ENCODE measurements at regions not wholly inside any gene's neighbourhood (a gene's known extent, or its start where the extent isn't known, plus 50 kb on each side); places are given as distances from the start of the nearest gene placed in this dataset.

DNA sequence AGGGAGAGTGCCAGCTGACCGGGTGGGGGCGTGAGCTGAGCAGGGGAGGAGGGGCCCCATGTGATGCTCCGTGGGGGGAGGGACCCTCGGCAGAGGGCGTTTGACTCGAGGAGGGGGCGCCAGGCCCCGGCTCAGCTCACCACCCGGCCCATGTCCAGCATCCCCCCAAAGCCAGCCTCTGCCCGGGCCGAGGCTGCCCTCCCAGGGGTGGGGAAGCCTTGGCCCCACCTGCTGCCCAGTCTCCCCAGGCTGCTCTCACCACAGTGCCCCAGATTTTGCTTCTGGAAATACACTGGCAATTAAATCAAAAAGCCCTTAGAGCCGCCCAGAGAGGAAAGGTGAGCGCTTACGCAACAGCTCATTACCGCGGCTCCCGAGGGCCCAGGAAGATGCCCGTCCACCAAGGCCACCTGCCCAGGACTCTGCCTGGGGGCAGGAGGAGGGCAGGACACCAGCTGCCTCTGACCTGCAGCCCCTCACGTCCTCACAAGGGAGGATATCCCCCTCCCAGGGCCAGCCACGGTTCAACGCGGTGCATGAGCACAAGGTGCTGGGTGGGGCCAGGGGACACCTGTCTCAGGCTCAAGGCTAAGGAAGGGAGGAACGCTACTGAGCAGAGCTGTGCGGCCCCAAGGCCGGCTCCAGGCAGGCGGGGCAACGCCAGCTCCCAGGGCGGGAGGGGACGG is 70.0 kb upstream of the INPP5A start:
- ATAC-seq (no peak), DNase-seq (no peak)
- Mint-ChIP-seq H3K4me1 (no peaks in the 10 kb centered on the region), H3K27me3 (peaks cover 4% of the 10 kb centered on the region), H3K4me3 (no peak overlapping the region), H3K27ac (no peak overlapping the region), H3K36me3 (ENCODE audit: low read depth) (no peaks in the 10 kb centered on the region)
- no peaks in the 10 kb centered on the region for H3K9me3 ChIP-seq (ENCODE audit: control insufficient read depth, low read length, poor library complexity, severe bottlenecking)

DNA sequence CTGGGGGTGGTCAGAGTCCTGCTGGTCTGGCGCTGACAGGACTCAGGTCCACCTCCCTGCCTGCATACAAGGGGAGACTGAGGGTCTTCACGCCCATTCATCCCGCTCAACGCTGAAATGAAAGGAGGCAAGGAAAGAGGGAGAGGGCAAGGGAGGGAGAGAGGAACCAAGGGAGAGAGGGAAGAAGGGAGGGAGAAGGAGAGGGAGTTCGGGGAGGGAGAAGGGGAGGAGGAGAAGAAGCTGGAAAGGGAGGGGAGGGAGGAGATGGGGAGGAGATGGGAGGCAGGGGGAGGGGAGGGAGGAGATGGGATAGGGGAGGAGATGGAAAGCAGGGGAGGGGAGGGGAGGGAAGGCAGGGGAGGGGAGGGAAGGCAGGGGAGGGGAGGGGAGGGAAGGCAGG is 69.4 kb upstream of the INPP5A start:
- H3K36me3 Mint-ChIP-seq (ENCODE audit: low read depth), result no peaks in the 10 kb centered on the region
- H3K27ac Mint-ChIP-seq, result no peak overlapping the region
- H3K27me3 Mint-ChIP-seq, result peaks cover 4% of the 10 kb centered on the region
- H3K4me1 Mint-ChIP-seq, result no peaks in the 10 kb centered on the region
- ATAC-seq (no peak), DNase-seq (no peak)
- H3K4me3 Mint-ChIP-seq, result no peak overlapping the region
- H3K9me3 ChIP-seq (ENCODE audit: control insufficient read depth, low read length, poor library complexity, severe bottlenecking), result no peaks in the 10 kb centered on the region

DNA sequence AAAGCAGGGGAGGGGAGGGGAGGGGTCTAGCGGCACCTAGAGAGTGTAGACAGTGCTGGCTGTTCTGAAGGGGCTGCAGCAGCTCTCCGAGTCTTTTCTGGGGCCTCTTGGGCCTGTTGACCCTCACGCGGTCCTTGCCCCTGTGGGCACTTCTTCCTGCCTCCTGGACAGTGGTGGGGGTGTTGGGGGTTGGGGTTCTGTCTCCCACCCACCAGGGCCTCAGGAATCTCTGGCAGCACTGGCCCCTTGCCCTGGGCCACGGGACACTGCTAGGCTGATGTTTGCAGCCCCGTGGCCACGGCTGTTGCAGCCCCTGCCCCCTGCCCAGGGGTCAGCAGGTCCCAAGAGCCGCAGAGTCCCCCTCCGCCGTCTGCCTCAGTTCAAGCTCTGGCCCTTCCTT is 68.9 kb upstream of the INPP5A start:
- Mint-ChIP-seq H3K27ac (no peak overlapping the region), H3K4me1 (no peaks in the 10 kb centered on the region), H3K4me3 (no peak overlapping the region), H3K27me3 (peaks cover 4% of the 10 kb centered on the region), H3K36me3 (ENCODE audit: low read depth) (no peaks in the 10 kb centered on the region)
- DNase-seq (no peak), ATAC-seq (no peak)
- H3K9me3 ChIP-seq (ENCODE audit: control insufficient read depth, low read length, poor library complexity, severe bottlenecking), result no peaks in the 10 kb centered on the region

DNA sequence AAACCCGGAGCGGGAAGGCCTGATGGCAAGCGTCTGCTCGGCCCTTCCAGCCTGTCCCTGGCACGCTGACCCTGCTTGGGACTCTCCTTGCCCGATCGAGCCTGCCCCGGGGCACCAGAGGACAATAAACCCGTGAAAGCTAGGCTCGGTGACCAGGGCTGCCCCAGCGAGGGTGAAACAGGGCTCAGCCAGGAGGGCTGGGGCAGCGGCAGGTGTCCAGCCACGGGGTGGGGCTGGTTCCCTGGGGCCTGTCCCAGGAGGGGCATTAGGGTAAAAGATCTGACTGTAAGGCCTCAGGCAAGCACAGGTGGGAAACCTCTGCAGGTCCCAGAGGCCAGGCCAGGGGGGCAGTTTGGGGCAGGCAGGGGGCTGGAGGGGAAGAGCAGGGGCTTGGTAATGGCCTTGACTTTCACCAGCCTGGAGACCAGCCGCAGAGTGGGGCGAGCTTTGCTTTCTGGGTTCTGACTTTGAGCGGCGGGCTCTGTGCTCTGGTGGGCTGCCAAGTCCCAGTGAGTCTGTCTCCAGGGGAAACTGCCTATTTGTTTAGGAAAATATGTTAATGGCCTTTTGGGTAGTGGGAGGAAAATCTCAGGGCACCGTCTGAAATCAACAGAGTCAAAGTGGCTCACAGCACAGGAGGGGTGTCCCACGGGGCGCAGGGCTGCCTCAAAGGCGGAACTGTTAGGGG is 68.2 kb upstream of the INPP5A start:
- Mint-ChIP-seq H3K36me3 (ENCODE audit: low read depth) (no peaks in the 10 kb centered on the region), H3K4me3 (no peak overlapping the region), H3K27me3 (peaks cover 4% of the 10 kb centered on the region), H3K27ac (no peak overlapping the region), H3K4me1 (no peaks in the 10 kb centered on the region)
- ATAC-seq, result no peak
- no peaks in the 10 kb centered on the region for H3K9me3 ChIP-seq (ENCODE audit: control insufficient read depth, low read length, poor library complexity, severe bottlenecking)
- DNase-seq, result no peak

DNA sequence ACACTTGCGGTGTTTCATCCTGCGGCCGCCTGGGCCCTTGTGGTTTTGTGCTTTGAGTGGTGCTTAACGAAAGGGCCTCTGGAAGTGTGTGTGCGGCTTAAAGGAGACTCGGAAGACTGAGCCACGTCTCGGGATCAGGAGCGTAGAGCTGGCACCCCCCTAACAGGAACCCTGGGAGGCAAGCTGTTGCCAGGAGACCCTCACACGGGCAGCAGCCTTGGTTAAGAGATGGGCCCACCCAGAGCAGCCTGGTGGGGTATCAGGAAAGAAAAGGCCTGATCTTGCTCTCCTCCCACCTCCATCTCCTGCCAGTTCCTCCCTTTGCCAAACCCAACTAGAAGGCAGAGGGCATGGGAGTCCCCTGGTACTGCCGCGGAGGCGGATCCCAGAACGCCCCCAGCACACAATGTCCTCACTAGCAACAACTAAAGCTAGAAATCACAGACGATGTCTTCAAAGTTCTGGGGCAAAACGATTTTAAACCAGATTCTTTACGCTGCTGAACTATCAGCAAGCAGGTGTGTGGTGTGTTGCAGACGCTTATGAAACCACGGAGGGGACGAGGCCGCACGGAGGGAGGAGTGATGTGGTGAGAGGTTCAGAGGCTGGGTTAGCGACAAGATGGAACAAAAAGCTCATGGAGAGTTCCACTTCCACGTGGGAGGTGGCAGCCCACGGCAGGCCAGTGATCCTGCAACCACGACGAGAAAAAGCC is 67.0 kb upstream of the INPP5A start:
- DNase-seq (no peak), ATAC-seq (no peak)
- H3K9me3 ChIP-seq (ENCODE audit: control insufficient read depth, low read length, poor library complexity, severe bottlenecking), result no peaks in the 10 kb centered on the region
- H3K4me3 Mint-ChIP-seq, result no peak overlapping the region
- H3K27me3 Mint-ChIP-seq, result peaks cover 7% of the 10 kb centered on the region
- H3K27ac Mint-ChIP-seq, result no peak overlapping the region
- H3K4me1 Mint-ChIP-seq, result no peaks in the 10 kb centered on the region
- no peaks in the 10 kb centered on the region for H3K36me3 Mint-ChIP-seq (ENCODE audit: low read depth)

DNA sequence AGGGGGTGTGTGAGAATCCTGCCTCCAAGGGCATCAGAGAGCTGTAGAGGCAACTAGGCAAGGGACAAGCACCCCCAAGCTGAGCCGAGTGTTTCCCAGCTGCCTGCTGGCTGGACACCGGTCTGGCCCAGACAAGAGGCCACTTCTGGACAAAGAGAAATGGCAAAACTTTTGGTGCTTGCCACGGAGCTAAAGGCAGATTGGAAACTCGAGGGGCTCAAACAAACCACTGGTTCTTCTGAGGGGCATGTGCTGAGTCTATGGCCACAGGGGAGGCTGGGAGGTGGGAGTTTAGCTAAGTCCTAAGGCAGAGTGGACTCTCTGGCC is 66.5 kb upstream of the INPP5A start:
- H3K4me3 Mint-ChIP-seq, result no peak overlapping the region
- no peak for DNase-seq

DNA sequence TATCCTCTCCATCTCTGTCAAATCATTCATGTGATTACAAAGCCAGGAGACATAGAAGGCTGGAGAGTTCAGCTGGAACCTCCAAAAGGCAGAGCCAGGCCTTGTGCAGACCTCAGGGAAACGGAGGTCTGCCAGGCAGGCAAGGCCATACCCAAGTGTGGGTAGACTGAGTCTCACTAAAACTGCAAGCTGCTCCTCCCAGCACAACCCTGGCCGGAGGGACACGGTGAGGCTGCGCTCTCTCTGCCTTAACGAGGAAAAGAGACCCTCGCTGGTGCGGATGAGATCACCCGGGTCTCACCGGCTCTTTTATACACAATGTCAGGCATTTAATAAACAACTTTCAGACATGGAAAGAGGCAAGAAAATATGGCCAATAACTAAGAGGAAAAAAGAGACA is 66.1 kb upstream of the INPP5A start:
- no peak for ATAC-seq
- Mint-ChIP-seq H3K27ac (no peak overlapping the region), H3K27me3 (peaks cover 14% of the 10 kb centered on the region), H3K4me1 (no peaks in the 10 kb centered on the region), H3K36me3 (ENCODE audit: low read depth) (no peaks in the 10 kb centered on the region), H3K4me3 (no peak overlapping the region)
- no peaks in the 10 kb centered on the region for H3K9me3 ChIP-seq (ENCODE audit: control insufficient read depth, low read length, poor library complexity, severe bottlenecking)
- DNase-seq, result no peak

More for the DNA sequence above, 66.5 kb upstream of the INPP5A start:
- Mint-ChIP-seq H3K27ac (no peak overlapping the region), H3K36me3 (ENCODE audit: low read depth) (no peaks in the 10 kb centered on the region), H3K27me3 (peaks cover 11% of the 10 kb centered on the region), H3K4me1 (no peaks in the 10 kb centered on the region)
- no peak for ATAC-seq
- H3K9me3 ChIP-seq (ENCODE audit: control insufficient read depth, low read length, poor library complexity, severe bottlenecking), result no peaks in the 10 kb centered on the region

DNA sequence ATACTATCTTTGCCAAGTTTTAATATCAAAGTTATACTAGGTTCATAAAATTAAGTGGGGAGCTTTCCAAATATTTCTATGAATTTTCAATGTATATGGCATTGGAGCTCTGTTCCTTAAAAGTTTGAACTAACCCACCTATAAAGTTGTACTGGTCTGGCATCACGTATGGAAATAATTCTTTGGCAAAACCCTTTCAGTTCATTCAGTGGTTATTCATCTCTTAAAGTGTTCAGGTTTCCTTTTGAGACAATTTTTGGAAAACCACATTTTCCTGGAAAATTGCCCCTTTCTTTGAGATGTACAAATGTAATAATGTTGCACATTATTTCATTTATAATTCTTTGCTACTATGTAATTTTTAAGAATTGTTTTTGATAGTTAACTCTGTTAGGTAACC is 62.5 kb upstream of the INPP5A start:
- DNase-seq (no peak), ATAC-seq (no peak)
- Mint-ChIP-seq H3K4me3 (no peak overlapping the region), H3K36me3 (ENCODE audit: low read depth) (no peaks in the 10 kb centered on the region), H3K4me1 (no peaks in the 10 kb centered on the region), H3K27me3 (peaks cover 33% of the 10 kb centered on the region), H3K27ac (no peak overlapping the region)
- no peaks in the 10 kb centered on the region for H3K9me3 ChIP-seq (ENCODE audit: control insufficient read depth, low read length, poor library complexity, severe bottlenecking)

DNA sequence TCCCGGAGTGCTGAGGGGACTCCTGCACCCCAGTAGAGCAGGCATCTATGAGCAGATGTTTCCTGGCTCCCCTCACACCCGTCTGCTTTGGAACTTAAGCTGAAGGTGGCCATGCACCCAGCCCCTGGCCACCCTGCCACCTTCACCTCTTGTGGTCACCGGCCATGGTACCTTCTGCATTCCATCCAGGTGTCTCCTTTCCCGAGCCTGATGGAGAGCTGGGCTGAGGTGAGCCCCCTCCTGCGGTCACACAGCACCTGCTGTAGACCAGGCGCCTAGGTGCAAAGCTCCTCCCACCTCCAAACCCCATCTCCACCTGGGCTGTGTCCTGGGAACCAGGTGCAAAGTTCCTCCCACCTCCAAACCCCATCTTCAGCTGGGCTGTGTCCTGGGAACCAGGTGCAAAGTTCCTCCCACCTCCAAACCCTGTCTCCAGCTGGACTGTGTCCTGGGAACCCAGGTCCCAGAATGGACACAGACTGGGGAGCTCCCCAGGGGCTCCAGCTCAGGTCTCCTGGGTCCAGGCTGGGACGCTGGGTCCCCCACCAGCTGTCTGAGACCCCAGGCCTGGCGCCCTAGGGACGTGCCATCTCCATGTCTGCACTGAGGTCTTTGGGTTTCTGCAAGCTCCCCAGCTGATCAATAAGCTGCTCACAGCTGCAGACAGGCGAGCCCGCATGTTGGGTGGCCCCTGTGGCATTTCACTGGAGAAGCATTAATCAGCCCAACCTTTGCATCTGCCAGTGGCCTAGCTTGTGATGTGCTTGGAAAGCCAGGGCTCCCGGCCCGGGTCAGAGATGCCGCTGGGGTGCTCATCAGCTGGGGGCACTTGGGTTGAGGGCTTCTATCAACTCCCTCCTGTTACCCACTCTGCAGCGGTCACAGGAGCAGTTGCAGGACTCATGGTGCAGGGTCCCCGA is 61.2 kb upstream of the INPP5A start:
- DNase-seq (no peak), ATAC-seq (no peak)
- H3K27me3 Mint-ChIP-seq, result peaks cover 39% of the 10 kb centered on the region
- H3K4me3 Mint-ChIP-seq, result no peak overlapping the region
- H3K27ac Mint-ChIP-seq, result no peak overlapping the region
- peaks cover 4% of the 10 kb centered on the region for H3K36me3 Mint-ChIP-seq (ENCODE audit: low read depth)
- H3K4me1 Mint-ChIP-seq, result peaks cover 4% of the 10 kb centered on the region
- H3K9me3 ChIP-seq (ENCODE audit: control insufficient read depth, low read length, poor library complexity, severe bottlenecking), result no peaks in the 10 kb centered on the region

DNA sequence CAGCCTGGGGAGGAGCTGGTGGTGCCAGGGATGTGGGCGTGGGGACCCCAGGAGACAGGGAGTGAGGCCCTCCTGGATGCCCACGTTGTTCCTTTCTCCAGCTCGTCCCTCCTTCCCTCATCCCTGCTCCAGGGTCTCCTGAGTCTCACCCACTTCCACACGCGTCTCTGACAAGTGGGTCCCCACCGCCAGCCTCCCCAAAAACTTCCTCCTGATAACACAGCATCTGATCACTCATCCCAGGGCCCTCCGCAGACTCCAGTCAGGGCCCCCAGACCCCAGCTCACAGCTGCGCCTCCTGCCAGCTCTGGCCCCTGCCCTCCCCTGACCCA is 60.6 kb upstream of the INPP5A start:
- DNase-seq, result peak in 1 of 3 donors; percentile 3
- ATAC-seq, result no peak
- Mint-ChIP-seq H3K4me1 (peaks cover 4% of the 10 kb centered on the region), H3K27me3 (peaks cover 42% of the 10 kb centered on the region), H3K27ac (no peak overlapping the region), H3K4me3 (no peak overlapping the region), H3K36me3 (ENCODE audit: low read depth) (peaks cover 4% of the 10 kb centered on the region)
- no peaks in the 10 kb centered on the region for H3K9me3 ChIP-seq (ENCODE audit: control insufficient read depth, low read length, poor library complexity, severe bottlenecking)

DNA sequence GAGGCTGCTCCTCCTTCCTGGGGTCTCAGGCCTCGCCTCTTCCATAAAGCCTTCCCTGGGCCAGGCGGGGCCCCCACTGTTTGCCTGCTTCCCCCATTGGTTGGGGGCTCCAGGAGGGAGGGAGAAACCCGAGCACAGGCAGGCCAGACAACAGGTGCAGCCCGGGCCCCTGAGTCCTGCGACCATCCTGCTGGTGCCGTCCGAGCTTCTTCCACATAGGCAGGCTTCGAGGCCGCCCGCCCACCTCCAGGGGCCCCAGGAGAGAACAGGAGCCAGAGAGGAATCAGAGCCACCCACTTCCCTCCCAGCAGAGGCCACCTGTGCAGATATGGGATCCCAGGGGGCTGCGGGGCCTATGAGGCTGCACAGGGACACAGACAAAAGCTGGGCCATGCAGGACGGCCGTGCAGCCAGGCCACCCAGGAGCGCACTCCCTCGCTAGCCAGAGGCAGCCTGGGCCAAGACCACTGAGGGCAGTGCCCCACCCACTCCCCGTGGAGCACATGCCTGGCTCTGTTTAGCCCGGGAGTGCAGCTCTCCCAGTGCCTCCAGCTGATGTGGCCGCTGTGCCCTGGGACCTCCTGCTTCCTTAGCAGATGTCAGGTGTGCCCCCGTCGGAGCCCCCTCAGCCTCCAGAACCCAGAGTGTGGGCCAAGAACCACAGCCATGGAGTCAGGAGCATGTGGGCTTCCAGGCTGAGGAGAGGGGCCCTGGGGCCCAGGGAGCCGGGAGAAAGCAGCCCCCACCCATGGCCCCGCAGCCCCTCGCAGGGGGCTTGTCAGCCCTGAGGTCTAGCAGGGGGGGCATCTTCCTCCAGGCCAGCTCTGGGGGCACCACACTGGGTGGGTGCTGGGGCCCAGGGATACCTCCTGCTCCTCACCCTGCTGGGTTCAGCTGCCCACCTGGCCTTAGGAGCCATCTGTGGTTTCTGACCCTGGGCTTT is 59.9 kb upstream of the INPP5A start:
- no peak overlapping the region for H3K27ac Mint-ChIP-seq
- peaks cover 49% of the 10 kb centered on the region for H3K27me3 Mint-ChIP-seq
- peaks cover 4% of the 10 kb centered on the region for H3K4me1 Mint-ChIP-seq
- peaks cover 4% of the 10 kb centered on the region for H3K36me3 Mint-ChIP-seq (ENCODE audit: low read depth)
- ATAC-seq, result no peak
- peak in 1 of 3 donors; percentile 6 for DNase-seq
- H3K4me3 Mint-ChIP-seq, result no peak overlapping the region
- H3K9me3 ChIP-seq (ENCODE audit: control insufficient read depth, low read length, poor library complexity, severe bottlenecking), result no peaks in the 10 kb centered on the region

DNA sequence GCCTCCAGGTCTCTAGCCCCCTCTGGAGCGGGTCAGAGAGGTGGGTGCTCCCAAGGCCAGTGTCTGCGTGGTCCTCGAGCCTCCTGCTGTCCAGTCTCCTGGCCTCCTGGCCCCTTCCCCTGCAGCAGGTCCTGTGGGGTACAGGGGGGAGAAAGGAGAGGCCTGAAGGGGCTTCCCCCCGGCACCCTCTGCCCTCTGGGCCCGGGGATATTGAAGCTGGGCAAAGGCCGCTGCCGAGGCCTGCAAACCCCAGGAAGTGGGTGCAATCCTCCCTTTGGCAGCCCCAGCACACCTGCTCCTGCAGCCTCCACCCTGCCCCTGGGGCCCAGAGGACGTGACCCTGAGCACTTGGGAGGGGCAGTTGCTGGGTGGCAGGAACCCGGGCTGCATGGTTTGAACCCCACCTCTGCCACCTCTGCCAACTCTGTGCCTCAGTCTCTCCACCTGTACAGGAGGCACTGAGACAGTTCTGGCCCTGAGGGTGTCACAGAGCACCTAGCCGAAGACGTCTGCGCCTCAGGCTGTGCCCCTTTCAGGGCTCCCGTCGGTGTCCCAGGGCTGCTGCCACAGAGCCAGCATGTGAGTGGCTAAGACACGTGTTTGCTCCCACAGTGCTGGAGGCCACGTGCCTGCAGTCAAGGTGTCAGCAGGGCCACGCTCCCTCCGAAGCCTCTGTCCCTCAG is 59.1 kb upstream of the INPP5A start:
- H3K4me3 Mint-ChIP-seq, result no peak overlapping the region
- ATAC-seq (no peak), DNase-seq (peak in 1 of 3 donors; percentile 4)
- H3K9me3 ChIP-seq (ENCODE audit: control insufficient read depth, low read length, poor library complexity, severe bottlenecking), result no peaks in the 10 kb centered on the region
- H3K36me3 Mint-ChIP-seq (ENCODE audit: low read depth), result peaks cover 4% of the 10 kb centered on the region
- H3K4me1 Mint-ChIP-seq, result peaks cover 4% of the 10 kb centered on the region
- no peak overlapping the region for H3K27ac Mint-ChIP-seq
- peaks cover 49% of the 10 kb centered on the region for H3K27me3 Mint-ChIP-seq

Measured in T-helper 17 cell (primary cell).